Natural killer cell (primary cell): ENCODE measurements at regions not wholly inside any gene's neighbourhood (a gene's known extent, or its start where the extent isn't known, plus 50 kb on each side); places are given as distances from the start of the nearest gene placed in this dataset.
"Not testable (repeated sequence)": the region's sequence is repeated elsewhere in the genome, so short reads cannot be mapped to it uniquely, and the experiment has no call there.

ENCODE experiments used
- ATAC-seq, 3 donors: fragments of 150-1000 bp in 2 of 3; fragments of 200-7000 bp in 1 of 3; cut with Tn5 transposase; 1 replicate in 1 of 3; 2 replicates in 2 of 3; pipeline ENCODE4 v1.10.0; 2021; ENCODE audit warnings: mild to moderate bottlenecking in 2 of 3, moderate library complexity in 2 of 3
- DNase-seq, 2 donors: peaks; one replicate each; pipeline versions ENCODE4 v3.0.0 to v3.0.0-alpha.2; 2013 to 2021; ENCODE audit warnings: mixed read lengths in 1 of 2
- H3K27ac ChIP-seq: one replicate; pipeline ENCODE4 v1.5.1; 2013; ENCODE audit warnings: mild to moderate bottlenecking, low read length
- H3K27me3 ChIP-seq: one replicate; pipeline ENCODE4 v1.6.1; 2013; ENCODE audit warnings: low read length; ENCODE audit not compliant: control insufficient read depth, insufficient read depth
- H3K36me3 ChIP-seq: one replicate; pipeline ENCODE4 v1.6.1; 2013; ENCODE audit warnings: low read length; ENCODE audit not compliant: control insufficient read depth, insufficient read depth
- H3K4me1 ChIP-seq: one replicate; pipeline ENCODE4 v1.6.1; 2013; ENCODE audit warnings: low read length; ENCODE audit not compliant: control insufficient read depth, insufficient read depth
- H3K4me3 ChIP-seq: one replicate; pipeline ENCODE4 v1.5.1; 2013; ENCODE audit warnings: low read length
- H3K9me3 ChIP-seq: one replicate; pipeline ENCODE4 v1.6.1; 2013; ENCODE audit warnings: low read length; ENCODE audit not compliant: control insufficient read depth, insufficient read depth
- H3K27ac Mint-ChIP-seq, 2 donors: one replicate each; pipeline ENCODE4 v1.8.0; 2022; ENCODE audit warnings: mild to moderate bottlenecking in 2 of 2, mixed read lengths in 2 of 2, moderate library complexity in 1 of 2
- H3K27me3 Mint-ChIP-seq, 2 donors: one replicate each; pipeline ENCODE4 v1.8.0; 2022; ENCODE audit warnings: low read depth in 2 of 2, mixed read lengths in 2 of 2
- H3K36me3 Mint-ChIP-seq: one replicate; pipeline ENCODE4 v1.8.0; 2022; ENCODE audit warnings: mixed read lengths
- H3K4me1 Mint-ChIP-seq, 2 donors: one replicate each; pipeline ENCODE4 v1.8.0; 2022; ENCODE audit warnings: mixed read lengths in 2 of 2
- H3K4me3 Mint-ChIP-seq: one replicate; pipeline ENCODE4 v1.8.0; 2022; ENCODE audit warnings: mild to moderate bottlenecking, moderate library complexity, mixed read lengths
- H3K9me3 Mint-ChIP-seq, 2 donors: one replicate each; pipeline ENCODE4 v1.8.0; 2022; ENCODE audit warnings: mixed read lengths in 2 of 2
- WGBS: methylation state at CpG from one replicate; pipeline ENCODE4 v1.1.7; 2013; ENCODE audit warnings: missing lambda C conversion rate; ENCODE audit not compliant: insufficient coverage; 5-methylcytosine and 5-hydroxymethylcytosine counted together
- intact Hi-C: fragments of 100-400 bp; cut with micrococcal nuclease; formaldehyde crosslinking; loops from one replicate; pipeline ENCODE4 v1.14.2; 2022
- TF ChIP-seq, protein P1 (sequence below): fragments of 200-600 bp; IDR thresholded peaks from one replicate; pipeline ENCODE4 v1.8.0; 2022; ENCODE audit warnings: antibody characterized with exemption

- TF ChIP-seq, protein P1, sequence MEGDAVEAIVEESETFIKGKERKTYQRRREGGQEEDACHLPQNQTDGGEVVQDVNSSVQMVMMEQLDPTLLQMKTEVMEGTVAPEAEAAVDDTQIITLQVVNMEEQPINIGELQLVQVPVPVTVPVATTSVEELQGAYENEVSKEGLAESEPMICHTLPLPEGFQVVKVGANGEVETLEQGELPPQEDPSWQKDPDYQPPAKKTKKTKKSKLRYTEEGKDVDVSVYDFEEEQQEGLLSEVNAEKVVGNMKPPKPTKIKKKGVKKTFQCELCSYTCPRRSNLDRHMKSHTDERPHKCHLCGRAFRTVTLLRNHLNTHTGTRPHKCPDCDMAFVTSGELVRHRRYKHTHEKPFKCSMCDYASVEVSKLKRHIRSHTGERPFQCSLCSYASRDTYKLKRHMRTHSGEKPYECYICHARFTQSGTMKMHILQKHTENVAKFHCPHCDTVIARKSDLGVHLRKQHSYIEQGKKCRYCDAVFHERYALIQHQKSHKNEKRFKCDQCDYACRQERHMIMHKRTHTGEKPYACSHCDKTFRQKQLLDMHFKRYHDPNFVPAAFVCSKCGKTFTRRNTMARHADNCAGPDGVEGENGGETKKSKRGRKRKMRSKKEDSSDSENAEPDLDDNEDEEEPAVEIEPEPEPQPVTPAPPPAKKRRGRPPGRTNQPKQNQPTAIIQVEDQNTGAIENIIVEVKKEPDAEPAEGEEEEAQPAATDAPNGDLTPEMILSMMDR = no peak
- intact Hi-C loops = no loop called here
- Histone ChIP-seq H3K9me3 (no peaks in the 10 kb centered on the region), H3K4me3 (no peak overlapping the region), H3K4me1 (no peaks in the 10 kb centered on the region), H3K36me3 (no peaks in the 10 kb centered on the region), H3K27me3 (no peaks in the 10 kb centered on the region), H3K27ac (no peak overlapping the region)
- DNase-seq (no peak), ATAC-seq (no peak)
- H3K9me3 Mint-ChIP-seq = peaks cover 2 to 5% of the 10 kb centered on the region in 2 donors
- H3K36me3 Mint-ChIP-seq = no peaks in the 10 kb centered on the region
- peaks cover 0 to 4% of the 10 kb centered on the region in 2 donors for H3K27me3 Mint-ChIP-seq
- H3K4me3 Mint-ChIP-seq = no peak overlapping the region
- H3K27ac Mint-ChIP-seq = no peak overlapping the region
- 90% methylated on average over 11 of the region's 11 CpGs for WGBS
- no peaks in the 10 kb centered on the region for H3K4me1 Mint-ChIP-seq
Measured at GRCh38 chr14:38931969-38932652, 170.9 kb downstream of the SEC23A start.

GRCh38 chr14:38930898-38931297 is 172.1 kb downstream of the SEC23A start:
- Mint-ChIP-seq H3K36me3 (no peaks in the 10 kb centered on the region), H3K4me1 (no peaks in the 10 kb centered on the region), H3K9me3 (peaks cover 2 to 5% of the 10 kb centered on the region in 2 donors), H3K27ac (no peak overlapping the region), H3K27me3 (peaks cover 0 to 4% of the 10 kb centered on the region in 2 donors), H3K4me3 (no peak overlapping the region)
- DNase-seq (no peak), ATAC-seq (no peak)
- no peaks in the 10 kb centered on the region for H3K36me3 ChIP-seq
- H3K9me3 ChIP-seq = no peaks in the 10 kb centered on the region
- TF ChIP-seq, protein P1 = no peak
- no peak overlapping the region for H3K4me3 ChIP-seq
- intact Hi-C loops = no loop called here
- no peak overlapping the region for H3K27ac ChIP-seq
- no peaks in the 10 kb centered on the region for H3K4me1 ChIP-seq
- WGBS = no CpG with 5 or more reads among the region's 1 CpG
- no peaks in the 10 kb centered on the region for H3K27me3 ChIP-seq

GRCh38 chr14:38930022-38930421 is 173.0 kb downstream of the SEC23A start:
- no peaks in the 10 kb centered on the region for H3K4me1 ChIP-seq
- H3K9me3 ChIP-seq = no peaks in the 10 kb centered on the region
- H3K27ac ChIP-seq = no peak overlapping the region
- no peak overlapping the region for H3K4me3 ChIP-seq
- intact Hi-C loops = no loop called here
- H3K27ac Mint-ChIP-seq = no peak overlapping the region
- ATAC-seq (no peak), DNase-seq (no peak)
- H3K9me3 Mint-ChIP-seq = peaks cover 0 to 2% of the 10 kb centered on the region in 2 donors
- no peak overlapping the region for H3K4me3 Mint-ChIP-seq
- H3K36me3 Mint-ChIP-seq = no peaks in the 10 kb centered on the region
- 56% methylated on average over 3 of the region's 3 CpGs for WGBS
- no peaks in the 10 kb centered on the region for H3K36me3 ChIP-seq
- H3K27me3 Mint-ChIP-seq = no peaks in the 10 kb centered on the region
- H3K27me3 ChIP-seq = no peaks in the 10 kb centered on the region
- TF ChIP-seq, protein P1 = no peak
- no peaks in the 10 kb centered on the region for H3K4me1 Mint-ChIP-seq

GRCh38 chr14:38929416-38929815 is 173.6 kb downstream of the SEC23A start:
- Histone ChIP-seq H3K36me3 (no peaks in the 10 kb centered on the region), H3K9me3 (no peaks in the 10 kb centered on the region), H3K27ac (no peak overlapping the region), H3K4me3 (no peak overlapping the region), H3K27me3 (no peaks in the 10 kb centered on the region), H3K4me1 (no peaks in the 10 kb centered on the region)
- TF ChIP-seq, protein P1 = no peak
- H3K4me1 Mint-ChIP-seq = no peaks in the 10 kb centered on the region
- peaks cover 2 to 6% of the 10 kb centered on the region in 2 donors for H3K9me3 Mint-ChIP-seq
- no peak for DNase-seq
- no peaks in the 10 kb centered on the region for H3K27me3 Mint-ChIP-seq
- no peaks in the 10 kb centered on the region for H3K36me3 Mint-ChIP-seq
- ATAC-seq = no peak
- no peak overlapping the region for H3K4me3 Mint-ChIP-seq
- intact Hi-C loops = no loop called here
- no peak overlapping the region for H3K27ac Mint-ChIP-seq

DNA sequence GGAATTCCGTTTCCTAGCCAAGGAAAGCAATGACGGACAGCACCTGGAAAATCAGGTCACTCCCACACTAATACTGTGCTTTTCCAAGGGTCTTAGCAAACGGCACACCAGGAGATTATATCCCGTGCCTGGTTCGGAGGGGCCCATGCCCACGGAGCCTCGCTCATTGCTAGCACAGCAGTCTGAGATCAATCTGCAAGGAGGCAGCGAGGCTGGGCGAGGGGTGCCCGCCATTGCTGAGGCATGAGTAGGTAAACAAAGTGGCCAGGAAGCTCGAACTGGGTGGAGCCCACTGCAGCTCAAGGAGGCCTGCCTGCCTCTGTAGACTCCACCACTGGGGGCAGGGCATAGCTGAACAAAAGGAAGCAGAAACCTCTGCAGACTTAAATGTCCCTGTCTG is 181.1 kb downstream of the SEC23A start:
- H3K4me1 ChIP-seq, H3K4me1 Mint-ChIP-seq, ATAC-seq, H3K36me3 Mint-ChIP-seq, intact Hi-C loops, DNase-seq, H3K9me3 Mint-ChIP-seq, H3K4me3 Mint-ChIP-seq, H3K9me3 ChIP-seq, H3K27ac Mint-ChIP-seq, H3K27me3 Mint-ChIP-seq, H3K36me3 ChIP-seq, H3K27ac ChIP-seq, H3K27me3 ChIP-seq, H3K4me3 ChIP-seq: not testable (repeated sequence)
- 90% methylated on average over 11 of the region's 11 CpGs for WGBS
